Parathyroid adenoma (tissue), 2 donors: ENCODE measurements at regions not wholly inside any gene's neighbourhood (a gene's known extent, or its start where the extent isn't known, plus 50 kb on each side); places are given as distances from the start of the nearest gene placed in this dataset.

ENCODE experiments used
- H2AFZ ChIP-seq: fragments of 300-600 bp; sonication (generic); one replicate; pipeline ENCODE4 v1.7.0; 2017; ENCODE audit warnings: antibody characterized with exemption, mild to moderate bottlenecking
- H3K27ac ChIP-seq: fragments of 300-600 bp; sonication (generic); one replicate; pipeline ENCODE4 v1.7.0; 2017
- H3K27me3 ChIP-seq: fragments of 300-600 bp; sonication (generic); one replicate; pipeline ENCODE4 v1.7.0; 2017; ENCODE audit warnings: low read length; ENCODE audit not compliant: control insufficient read depth, insufficient read depth
- H3K36me3 ChIP-seq: fragments of 300-600 bp; sonication (generic); one replicate; pipeline ENCODE4 v1.7.0; 2017; ENCODE audit warnings: low read length; ENCODE audit not compliant: control insufficient read depth, insufficient read depth
- H3K4me1 ChIP-seq: fragments of 300-600 bp; sonication (generic); one replicate; pipeline ENCODE4 v1.7.0; 2017; ENCODE audit warnings: control low read depth
- H3K4me2 ChIP-seq: fragments of 300-600 bp; sonication (generic); one replicate; pipeline ENCODE4 v1.7.0; 2017; ENCODE audit warnings: low read length
- H3K4me3 ChIP-seq: fragments of 300-600 bp; sonication (generic); one replicate; pipeline ENCODE4 v1.7.0; 2017; ENCODE audit warnings: low read depth, low read length
- H3K79me2 ChIP-seq: fragments of 300-600 bp; sonication (generic); one replicate; pipeline ENCODE4 v1.7.0; 2017; ENCODE audit warnings: control low read depth
- H3K9ac ChIP-seq: fragments of 300-600 bp; sonication (generic); one replicate; pipeline ENCODE4 v1.7.0; 2017; ENCODE audit warnings: mild to moderate bottlenecking
- H3K9me3 ChIP-seq: fragments of 300-600 bp; sonication (generic); one replicate; pipeline ENCODE4 v1.7.0; 2017; ENCODE audit warnings: low read length; ENCODE audit not compliant: control insufficient read depth
- CTCF ChIP-seq: fragments of 300-600 bp; sonication (generic); IDR thresholded peaks from one replicate; pipeline ENCODE4 v1.7.0; 2017; ENCODE audit warnings: antibody characterized with exemption, mild to moderate bottlenecking
- donor health status: primary hyperparathyroidism.

- Histone ChIP-seq H3K4me3 (no peak overlapping the region), H3K79me2 (no peaks in the 10 kb centered on the region), H3K4me1 (no peaks in the 10 kb centered on the region), H3K9ac (no peak overlapping the region), H3K4me2 (no peak overlapping the region), H3K27ac (no peak overlapping the region), H3K27me3 (no peaks in the 10 kb centered on the region), H3K9me3 (no peaks in the 10 kb centered on the region), H3K36me3 (no peaks in the 10 kb centered on the region), H2AFZ (no peak overlapping the region)
- TF ChIP-seq CTCF, result no peak
These were observed 735.1 kb upstream of the SORCS1 start for GRCh38 chr10:107899502-107900062.

- Histone ChIP-seq H2AFZ (no peak overlapping the region), H3K4me2 (no peak overlapping the region), H3K36me3 (no peaks in the 10 kb centered on the region), H3K9ac (no peak overlapping the region), H3K9me3 (no peaks in the 10 kb centered on the region), H3K4me1 (no peaks in the 10 kb centered on the region), H3K27ac (no peak overlapping the region), H3K27me3 (no peaks in the 10 kb centered on the region), H3K79me2 (no peaks in the 10 kb centered on the region), H3K4me3 (no peak overlapping the region)
- no peak for TF ChIP-seq CTCF
These were observed 734.6 kb upstream of the SORCS1 start for GRCh38 chr10:107899075-107899474.

GRCh38 chr10:107898392-107898791 is 733.9 kb upstream of the SORCS1 start:
- no peak overlapping the region for H2AFZ ChIP-seq

GRCh38 chr10:107894516-107894915 is 730.0 kb upstream of the SORCS1 start:
- Histone ChIP-seq H3K4me2 (no peak overlapping the region), H2AFZ (no peak overlapping the region), H3K79me2 (no peaks in the 10 kb centered on the region), H3K36me3 (no peaks in the 10 kb centered on the region), H3K4me3 (no peak overlapping the region), H3K9me3 (no peaks in the 10 kb centered on the region), H3K4me1 (no peaks in the 10 kb centered on the region), H3K27me3 (no peaks in the 10 kb centered on the region), H3K27ac (no peak overlapping the region), H3K9ac (no peak overlapping the region)
- no peak for TF ChIP-seq CTCF

More at GRCh38 chr10:107898392-107898791, 733.9 kb upstream of the SORCS1 start:
- H3K36me3 ChIP-seq, result no peaks in the 10 kb centered on the region
- H3K4me3 ChIP-seq, result no peak overlapping the region
- H3K4me2 ChIP-seq, result no peak overlapping the region
- H3K27ac ChIP-seq, result no peak overlapping the region
- no peaks in the 10 kb centered on the region for H3K4me1 ChIP-seq
- no peaks in the 10 kb centered on the region for H3K9me3 ChIP-seq
- H3K9ac ChIP-seq, result no peak overlapping the region
- no peak for TF ChIP-seq CTCF
- no peaks in the 10 kb centered on the region for H3K27me3 ChIP-seq
- no peaks in the 10 kb centered on the region for H3K79me2 ChIP-seq

GRCh38 chr10:107889105-107889504 is 724.6 kb upstream of the SORCS1 start:
- Histone ChIP-seq H3K4me2 (no peak overlapping the region), H3K27ac (no peak overlapping the region), H3K9me3 (no peaks in the 10 kb centered on the region), H3K36me3 (no peaks in the 10 kb centered on the region), H3K4me3 (no peak overlapping the region), H3K79me2 (no peaks in the 10 kb centered on the region), H2AFZ (no peak overlapping the region), H3K4me1 (no peaks in the 10 kb centered on the region), H3K27me3 (no peaks in the 10 kb centered on the region), H3K9ac (no peak overlapping the region)
- no peak for TF ChIP-seq CTCF
